ENCODE measurements at regions not wholly inside any gene's neighbourhood (a gene's known extent, or its start where the extent isn't known, plus 50 kb on each side); places are given as distances from the start of the nearest gene placed in this dataset.

DNA sequence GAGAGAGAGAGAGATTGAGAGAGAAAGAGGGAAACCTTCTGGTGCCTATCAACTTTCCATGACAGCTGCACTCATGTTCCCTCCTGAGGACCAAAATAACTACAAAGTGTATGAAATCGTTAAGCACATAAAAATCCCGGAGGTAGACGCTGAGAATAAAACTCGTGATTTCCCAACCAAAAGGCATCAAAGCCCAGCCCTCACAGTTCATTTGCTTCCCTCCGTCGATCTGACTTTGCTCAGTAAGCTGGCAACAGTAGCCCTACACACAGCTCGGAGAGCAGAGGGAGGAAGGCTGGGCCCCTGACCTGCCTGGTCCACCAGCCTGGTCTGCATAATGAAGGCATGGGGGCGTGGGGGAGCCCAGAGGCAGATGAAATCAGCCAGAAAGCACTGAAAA is 273.9 kb upstream of the ZFHX3 start:
- TF ChIP-seq CTCF (IDR thresholded peaks at IDR 0.05; ENCODE audit: low read depth, low read length, poor library complexity, severe bottlenecking) (no peak), EZH2phosphoT487 (IDR thresholded peaks at IDR 0.05; ENCODE audit: borderline replicate concordance, low read length) (no peak)

Data from DOHH2 (cell line).